ENCODE measurements at regions not wholly inside any gene's neighbourhood (a gene's known extent, or its start where the extent isn't known, plus 50 kb on each side); places are given as distances from the start of the nearest gene placed in this dataset.

DNA sequence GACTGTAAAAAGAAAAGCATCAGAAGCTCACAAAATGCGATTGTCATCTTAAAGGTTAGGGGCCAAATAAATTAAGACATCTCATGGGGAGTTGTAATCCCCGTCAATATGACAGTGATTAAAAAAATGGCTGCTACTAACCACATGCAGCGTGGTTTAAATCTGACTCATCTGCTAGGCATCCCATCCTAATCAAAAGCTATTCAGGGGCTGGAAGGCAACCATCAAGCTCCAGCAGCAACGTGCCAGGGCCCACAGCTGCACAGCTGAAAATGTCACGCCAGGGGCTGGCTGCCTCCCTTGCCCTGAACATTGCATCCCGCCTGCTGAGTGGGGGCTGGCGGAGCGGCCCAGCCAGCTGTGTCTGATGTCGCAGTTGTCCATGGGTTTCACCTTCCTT, 66.3 kb upstream of the FRMD4A start:
- CTCF ChIA-PET = interaction anchor here (0.6 to 1.7 kb wide), 10 partner anchors 9 to 776 kb away, joined by 3 to 5 read pairs (median 4); no protein-coding TSS in a partner anchor

GRCh38 chr10:14396411-14397048, 65.8 kb upstream of the FRMD4A start:
- Histone ChIP-seq H3K36me3 (ENCODE audit: control insufficient read depth in 2 of 2, insufficient read depth in 1 of 2, low read length in 2 of 2) (no peaks in the 10 kb centered on the region), H3K4me3 (ENCODE audit: low read depth, low read length) (no peak overlapping the region), H3K9me3 (ENCODE audit: control insufficient read depth, insufficient read depth, low read depth, low read length) (no peaks in the 10 kb centered on the region), H3K27ac (ENCODE audit: extremely low read depth, low read depth, low read length) (no peak overlapping the region), H3K4me1 (ENCODE audit: control insufficient read depth, insufficient read depth, low read length) (no peaks in the 10 kb centered on the region)
- TF ChIP-seq TRIM28 (IDR thresholded peaks at IDR 0.05; ENCODE audit: borderline replicate concordance, low read length) = no peak
- no peak for TF ChIP-seq KLF17 (tag by site-specific recombination; IDR thresholded peaks at IDR 0.05)
- TF ChIP-seq ZNF510 (tag by site-specific recombination; IDR thresholded peaks at IDR 0.05; ENCODE audit: insufficient replicate concordance) = no peak
- TF ChIP-seq ZNF76 (tag by site-specific recombination; IDR thresholded peaks at IDR 0.05; ENCODE audit: borderline replicate concordance, low read depth) = no peak
- TF ChIP-seq, protein P1, sequence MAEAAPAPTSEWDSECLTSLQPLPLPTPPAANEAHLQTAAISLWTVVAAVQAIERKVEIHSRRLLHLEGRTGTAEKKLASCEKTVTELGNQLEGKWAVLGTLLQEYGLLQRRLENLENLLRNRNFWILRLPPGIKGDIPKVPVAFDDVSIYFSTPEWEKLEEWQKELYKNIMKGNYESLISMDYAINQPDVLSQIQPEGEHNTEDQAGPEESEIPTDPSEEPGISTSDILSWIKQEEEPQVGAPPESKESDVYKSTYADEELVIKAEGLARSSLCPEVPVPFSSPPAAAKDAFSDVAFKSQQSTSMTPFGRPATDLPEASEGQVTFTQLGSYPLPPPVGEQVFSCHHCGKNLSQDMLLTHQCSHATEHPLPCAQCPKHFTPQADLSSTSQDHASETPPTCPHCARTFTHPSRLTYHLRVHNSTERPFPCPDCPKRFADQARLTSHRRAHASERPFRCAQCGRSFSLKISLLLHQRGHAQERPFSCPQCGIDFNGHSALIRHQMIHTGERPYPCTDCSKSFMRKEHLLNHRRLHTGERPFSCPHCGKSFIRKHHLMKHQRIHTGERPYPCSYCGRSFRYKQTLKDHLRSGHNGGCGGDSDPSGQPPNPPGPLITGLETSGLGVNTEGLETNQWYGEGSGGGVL (tag by site-specific recombination; IDR thresholded peaks at IDR 0.05) = no peak
- TF ChIP-seq ZNF701 (tag by site-specific recombination; IDR thresholded peaks at IDR 0.05) = no peak
- TF ChIP-seq ZNF214 (tag by site-specific recombination; IDR thresholded peaks at IDR 0.05; ENCODE audit: borderline replicate concordance) = no peak
- TF ChIP-seq ZNF223 (tag by site-specific recombination; IDR thresholded peaks at IDR 0.05) = no peak
- no peak for TF ChIP-seq ZNF2 (tag by site-specific recombination; IDR thresholded peaks at IDR 0.05)
- no peak for TF ChIP-seq HOXA7 (CRISPR knock-in tag; IDR thresholded peaks at IDR 0.05; ENCODE audit: borderline replicate concordance)
- TF ChIP-seq ZNF292 (tag by site-specific recombination; IDR thresholded peaks at IDR 0.05; ENCODE audit: borderline replicate concordance, low read depth) = no peak
- TF ChIP-seq ZFP37 (tag by site-specific recombination; IDR thresholded peaks at IDR 0.05) = no peak
- TF ChIP-seq RBAK (tag by site-specific recombination; IDR thresholded peaks at IDR 0.05) = no peak
- TF ChIP-seq ZNF529 (tag by site-specific recombination; IDR thresholded peaks at IDR 0.05; ENCODE audit: insufficient replicate concordance) = no peak
- TF ChIP-seq ZNF112 (tag by site-specific recombination; IDR thresholded peaks at IDR 0.05) = no peak
- TF ChIP-seq ZFP69B (tag by site-specific recombination; IDR thresholded peaks at IDR 0.05) = no peak
- TF ChIP-seq ZBTB17 (tag by site-specific recombination; IDR thresholded peaks at IDR 0.05) = no peak
- POLR2A ChIA-PET = interaction anchor here (0.7 to 1.3 kb wide), 3 partner anchors 14 to 81 kb away, joined by 5 to 11 read pairs (median 6); no protein-coding TSS in a partner anchor
- CTCF ChIA-PET = interaction anchor here (0.7 to 1.7 kb wide), 11 partner anchors 8 to 677 kb away, joined by 3 to 5 read pairs (median 4); no protein-coding TSS in a partner anchor

More for the DNA sequence above, 66.3 kb upstream of the FRMD4A start:
- H3K9me3 ChIP-seq (ENCODE audit: control insufficient read depth, insufficient read depth, low read depth, low read length) = no peaks in the 10 kb centered on the region
- H3K4me3 ChIP-seq (ENCODE audit: low read depth, low read length) = no peak overlapping the region
- H3K4me1 ChIP-seq (ENCODE audit: control insufficient read depth, insufficient read depth, low read length) = no peaks in the 10 kb centered on the region
- TF ChIP-seq HIC1 (tag by site-specific recombination; IDR thresholded peaks at IDR 0.05) = peak; percentile 44; the same call in 1 of the 2 replicates
- no peak for TF ChIP-seq ZBTB1 (tag by site-specific recombination; IDR thresholded peaks at IDR 0.05)
- TF ChIP-seq ZNF221 (tag by site-specific recombination; IDR thresholded peaks at IDR 0.05; ENCODE audit: borderline replicate concordance) = no peak
- TF ChIP-seq YY2 (tag by site-specific recombination; IDR thresholded peaks at IDR 0.05) = no peak
- peak; percentile 62 for TF ChIP-seq ZNF362 (tag by site-specific recombination; IDR thresholded peaks at IDR 0.05)
- peak; percentile 53; the same call in 1 of the 2 replicates for TF ChIP-seq HOXD13 (CRISPR knock-in tag; IDR thresholded peaks at IDR 0.05; ENCODE audit: borderline replicate concordance)
- H3K36me3 ChIP-seq (ENCODE audit: control insufficient read depth in 2 of 2, insufficient read depth in 1 of 2, low read length in 2 of 2) = no peaks in the 10 kb centered on the region
- H3K27ac ChIP-seq (ENCODE audit: extremely low read depth, low read depth, low read length) = no peak overlapping the region
- POLR2A ChIA-PET = interaction anchor here (0.6 to 1.3 kb wide), 5 partner anchors 15 to 562 kb away, joined by 4 to 11 read pairs (median 5); partner anchors contain the start of gene MEIG1
